B cell (primary cell): ENCODE measurements at regions not wholly inside any gene's neighbourhood (a gene's known extent, or its start where the extent isn't known, plus 50 kb on each side); places are given as distances from the start of the nearest gene placed in this dataset.

Experiments
- CTCF ChIP-seq: fragments of 200-600 bp; IDR thresholded peaks from one replicate; pipeline ENCODE4 v1.8.0; 2022; ENCODE audit warnings: antibody characterized with exemption, mild to moderate bottlenecking
- EZH2 ChIP-seq: IDR thresholded peaks from 2 replicates; pipeline ENCODE4 v1.6.1; 2012; ENCODE audit warnings: borderline replicate concordance, low read depth, mild to moderate bottlenecking, moderate library complexity, low read length; ENCODE audit not compliant: insufficient read depth, poor library complexity, severe bottlenecking

GRCh38 chr18:33820517-33821371 lies 242.7 kb downstream of the ASXL3 start:
- TF ChIP-seq CTCF: no peak
- no peak for TF ChIP-seq EZH2
